ENCODE measurements at regions not wholly inside any gene's neighbourhood (a gene's known extent, or its start where the extent isn't known, plus 50 kb on each side); places are given as distances from the start of the nearest gene placed in this dataset.

DNA sequence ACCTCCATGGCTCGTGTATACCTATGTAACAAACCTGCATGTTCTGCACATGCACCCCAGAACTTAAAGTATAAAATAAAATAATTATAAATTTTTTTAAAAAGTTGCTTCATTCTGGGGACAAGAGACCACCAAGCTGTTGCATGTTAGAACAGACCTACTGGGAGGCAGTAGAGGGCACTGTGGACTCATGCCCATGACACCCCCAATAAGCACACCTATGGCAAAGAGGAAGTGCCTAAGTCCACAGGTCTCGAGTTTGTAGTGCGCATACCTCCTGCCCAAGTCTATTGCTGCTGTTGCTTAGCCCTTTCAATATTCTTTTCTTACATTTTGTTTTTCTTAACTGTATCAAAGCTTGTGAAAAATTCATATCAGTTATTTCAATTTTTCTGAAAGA lies 267.9 kb upstream of the THBS1 start:
- no peak overlapping the region for H3K27ac ChIP-seq (ENCODE audit: low read depth, low read length)
- no peaks in the 10 kb centered on the region for H3K9me2 ChIP-seq (replicated peaks; ENCODE audit: insufficient read depth, low read length)
- H3K27me3 ChIP-seq (ENCODE audit: low read length): no peaks in the 10 kb centered on the region
- no peak overlapping the region for H3K4me2 ChIP-seq (ENCODE audit: low read depth, low read length, poor library complexity, severe bottlenecking)
- H3K79me2 ChIP-seq (ENCODE audit: insufficient read depth, low read length): no peaks in the 10 kb centered on the region
- H2AFZ ChIP-seq (ENCODE audit: low read depth, low read length, severe bottlenecking): no peak overlapping the region
- no peaks in the 10 kb centered on the region for H4K20me1 ChIP-seq (ENCODE audit: low read depth, low read length)
- H3K9me3 ChIP-seq (ENCODE audit: insufficient read depth, low read length): no peaks in the 10 kb centered on the region
- no peaks in the 10 kb centered on the region for H3F3A ChIP-seq (ENCODE audit: insufficient read depth)
- H3K4me3 ChIP-seq (ENCODE audit: insufficient read depth, low read length, poor library complexity, severe bottlenecking): no peak overlapping the region
- H3K9ac ChIP-seq (ENCODE audit: low read length): no peak overlapping the region
- H3K36me3 ChIP-seq (ENCODE audit: low read length): no peaks in the 10 kb centered on the region
- TF ChIP-seq, protein P1, sequence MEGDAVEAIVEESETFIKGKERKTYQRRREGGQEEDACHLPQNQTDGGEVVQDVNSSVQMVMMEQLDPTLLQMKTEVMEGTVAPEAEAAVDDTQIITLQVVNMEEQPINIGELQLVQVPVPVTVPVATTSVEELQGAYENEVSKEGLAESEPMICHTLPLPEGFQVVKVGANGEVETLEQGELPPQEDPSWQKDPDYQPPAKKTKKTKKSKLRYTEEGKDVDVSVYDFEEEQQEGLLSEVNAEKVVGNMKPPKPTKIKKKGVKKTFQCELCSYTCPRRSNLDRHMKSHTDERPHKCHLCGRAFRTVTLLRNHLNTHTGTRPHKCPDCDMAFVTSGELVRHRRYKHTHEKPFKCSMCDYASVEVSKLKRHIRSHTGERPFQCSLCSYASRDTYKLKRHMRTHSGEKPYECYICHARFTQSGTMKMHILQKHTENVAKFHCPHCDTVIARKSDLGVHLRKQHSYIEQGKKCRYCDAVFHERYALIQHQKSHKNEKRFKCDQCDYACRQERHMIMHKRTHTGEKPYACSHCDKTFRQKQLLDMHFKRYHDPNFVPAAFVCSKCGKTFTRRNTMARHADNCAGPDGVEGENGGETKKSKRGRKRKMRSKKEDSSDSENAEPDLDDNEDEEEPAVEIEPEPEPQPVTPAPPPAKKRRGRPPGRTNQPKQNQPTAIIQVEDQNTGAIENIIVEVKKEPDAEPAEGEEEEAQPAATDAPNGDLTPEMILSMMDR (IDR thresholded peaks at IDR 0.05; ENCODE audit: insufficient read depth, low read length, poor library complexity, severe bottlenecking): no peak
- no peak for TF ChIP-seq EZH2phosphoT487 (conservative IDR thresholded peaks at IDR 0.05; ENCODE audit: low read length)

DNA sequence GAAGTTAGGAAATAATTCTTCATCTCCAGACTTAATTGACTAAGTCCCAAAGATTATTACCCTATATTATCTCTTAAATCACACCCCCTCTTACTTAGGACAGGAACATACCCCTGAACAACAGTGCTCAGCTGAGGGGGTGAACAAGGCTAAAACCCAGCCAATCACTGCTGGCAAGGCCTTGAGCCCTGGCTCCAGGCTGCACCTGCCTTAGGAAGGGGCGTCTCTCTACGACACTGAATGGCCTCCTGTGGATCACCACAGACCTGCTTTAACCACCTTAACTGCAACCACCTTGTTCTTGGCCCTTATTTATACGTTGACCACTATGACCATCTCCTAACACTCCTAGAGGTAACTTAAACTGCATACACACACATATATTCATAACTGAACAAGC lies 267.4 kb upstream of the THBS1 start:
- no peak overlapping the region for H3K9ac ChIP-seq (ENCODE audit: low read length)
- no peaks in the 10 kb centered on the region for H3F3A ChIP-seq (ENCODE audit: insufficient read depth)
- H3K4me2 ChIP-seq (ENCODE audit: low read depth, low read length, poor library complexity, severe bottlenecking): no peak overlapping the region
- H3K4me3 ChIP-seq (ENCODE audit: insufficient read depth, low read length, poor library complexity, severe bottlenecking): no peak overlapping the region
- H3K9me3 ChIP-seq (ENCODE audit: insufficient read depth, low read length): no peaks in the 10 kb centered on the region
- no peak overlapping the region for H2AFZ ChIP-seq (ENCODE audit: low read depth, low read length, severe bottlenecking)
- no peaks in the 10 kb centered on the region for H3K27me3 ChIP-seq (ENCODE audit: low read length)
- H3K9me2 ChIP-seq (replicated peaks; ENCODE audit: insufficient read depth, low read length): no peaks in the 10 kb centered on the region
- H3K27ac ChIP-seq (ENCODE audit: low read depth, low read length): no peak overlapping the region
- H3K36me3 ChIP-seq (ENCODE audit: low read length): no peaks in the 10 kb centered on the region
- no peaks in the 10 kb centered on the region for H4K20me1 ChIP-seq (ENCODE audit: low read depth, low read length)
- no peaks in the 10 kb centered on the region for H3K79me2 ChIP-seq (ENCODE audit: insufficient read depth, low read length)
- TF ChIP-seq EZH2phosphoT487 (conservative IDR thresholded peaks at IDR 0.05; ENCODE audit: low read length): no peak
- TF ChIP-seq, protein P1 (IDR thresholded peaks at IDR 0.05; ENCODE audit: insufficient read depth, low read length, poor library complexity, severe bottlenecking): no peak

DNA sequence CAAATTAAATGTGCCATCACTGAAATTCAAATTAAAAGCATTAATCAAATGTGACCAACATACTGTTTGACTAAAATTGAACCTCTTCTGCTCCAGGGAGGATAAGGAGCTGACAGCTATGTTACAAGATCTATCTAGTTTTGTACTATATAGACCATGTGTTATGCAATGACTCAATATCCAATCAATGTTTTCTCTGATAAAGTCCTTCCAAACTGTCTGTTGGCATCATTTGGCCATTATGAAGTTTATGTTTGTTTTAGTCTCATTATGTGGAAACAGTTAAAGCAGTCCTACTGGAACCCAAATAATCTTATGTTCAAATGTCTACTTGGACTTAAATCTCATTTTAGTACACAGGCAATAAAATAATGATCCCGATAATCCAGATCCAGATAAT lies 267.0 kb upstream of the THBS1 start:
- Histone ChIP-seq H3K4me2 (ENCODE audit: low read depth, low read length, poor library complexity, severe bottlenecking) (no peak overlapping the region), H3K4me3 (ENCODE audit: insufficient read depth, low read length, poor library complexity, severe bottlenecking) (no peak overlapping the region), H3K79me2 (ENCODE audit: insufficient read depth, low read length) (no peaks in the 10 kb centered on the region), H3K9me3 (ENCODE audit: insufficient read depth, low read length) (no peaks in the 10 kb centered on the region), H2AFZ (ENCODE audit: low read depth, low read length, severe bottlenecking) (no peak overlapping the region), H3K9me2 (replicated peaks; ENCODE audit: insufficient read depth, low read length) (no peaks in the 10 kb centered on the region), H3K36me3 (ENCODE audit: low read length) (no peaks in the 10 kb centered on the region), H3K27ac (ENCODE audit: low read depth, low read length) (no peak overlapping the region), H3K9ac (ENCODE audit: low read length) (no peak overlapping the region), H3K27me3 (ENCODE audit: low read length) (no peaks in the 10 kb centered on the region), H3F3A (ENCODE audit: insufficient read depth) (no peaks in the 10 kb centered on the region), H4K20me1 (ENCODE audit: low read depth, low read length) (no peaks in the 10 kb centered on the region)
- TF ChIP-seq, protein P1 (IDR thresholded peaks at IDR 0.05; ENCODE audit: insufficient read depth, low read length, poor library complexity, severe bottlenecking): no peak
- TF ChIP-seq EZH2phosphoT487 (conservative IDR thresholded peaks at IDR 0.05; ENCODE audit: low read length): no peak

Measured in SU-DHL-6 (cell line).